Cardiac fibroblast (primary cell): ENCODE measurements at regions not wholly inside any gene's neighbourhood (a gene's known extent, or its start where the extent isn't known, plus 50 kb on each side); places are given as distances from the start of the nearest gene placed in this dataset.

Experiments used
- DNase-seq, 2 donors: peaks; one replicate each; pipeline versions ENCODE4 v3.0.0 to v3.0.0-alpha.2; 2010; ENCODE audit warnings: low read depth in 2 of 2
- H3K4me3 ChIP-seq, 2 donors: replicated peaks in 1 of 2; 1 replicate in 1 of 2; 2 replicates in 1 of 2; pipeline ENCODE4 v1.5.1; 2011; ENCODE audit warnings: low read depth in 2 of 2, low read length in 2 of 2, mild to moderate bottlenecking in 2 of 2, moderate library complexity in 1 of 2
- TF ChIP-seq, protein P1 (sequence below): IDR thresholded peaks from one replicate; pipeline ENCODE4 v1.5.1; 2011; ENCODE audit warnings: low read depth, mild to moderate bottlenecking, low read length, inconsistent platforms

GRCh38 chr1:30539884-30540283 is 183.5 kb downstream of the MATN1 start:
- TF ChIP-seq, protein P1, sequence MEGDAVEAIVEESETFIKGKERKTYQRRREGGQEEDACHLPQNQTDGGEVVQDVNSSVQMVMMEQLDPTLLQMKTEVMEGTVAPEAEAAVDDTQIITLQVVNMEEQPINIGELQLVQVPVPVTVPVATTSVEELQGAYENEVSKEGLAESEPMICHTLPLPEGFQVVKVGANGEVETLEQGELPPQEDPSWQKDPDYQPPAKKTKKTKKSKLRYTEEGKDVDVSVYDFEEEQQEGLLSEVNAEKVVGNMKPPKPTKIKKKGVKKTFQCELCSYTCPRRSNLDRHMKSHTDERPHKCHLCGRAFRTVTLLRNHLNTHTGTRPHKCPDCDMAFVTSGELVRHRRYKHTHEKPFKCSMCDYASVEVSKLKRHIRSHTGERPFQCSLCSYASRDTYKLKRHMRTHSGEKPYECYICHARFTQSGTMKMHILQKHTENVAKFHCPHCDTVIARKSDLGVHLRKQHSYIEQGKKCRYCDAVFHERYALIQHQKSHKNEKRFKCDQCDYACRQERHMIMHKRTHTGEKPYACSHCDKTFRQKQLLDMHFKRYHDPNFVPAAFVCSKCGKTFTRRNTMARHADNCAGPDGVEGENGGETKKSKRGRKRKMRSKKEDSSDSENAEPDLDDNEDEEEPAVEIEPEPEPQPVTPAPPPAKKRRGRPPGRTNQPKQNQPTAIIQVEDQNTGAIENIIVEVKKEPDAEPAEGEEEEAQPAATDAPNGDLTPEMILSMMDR: no peak
- no peak overlapping the region for H3K4me3 ChIP-seq
- DNase-seq: no peak

DNA sequence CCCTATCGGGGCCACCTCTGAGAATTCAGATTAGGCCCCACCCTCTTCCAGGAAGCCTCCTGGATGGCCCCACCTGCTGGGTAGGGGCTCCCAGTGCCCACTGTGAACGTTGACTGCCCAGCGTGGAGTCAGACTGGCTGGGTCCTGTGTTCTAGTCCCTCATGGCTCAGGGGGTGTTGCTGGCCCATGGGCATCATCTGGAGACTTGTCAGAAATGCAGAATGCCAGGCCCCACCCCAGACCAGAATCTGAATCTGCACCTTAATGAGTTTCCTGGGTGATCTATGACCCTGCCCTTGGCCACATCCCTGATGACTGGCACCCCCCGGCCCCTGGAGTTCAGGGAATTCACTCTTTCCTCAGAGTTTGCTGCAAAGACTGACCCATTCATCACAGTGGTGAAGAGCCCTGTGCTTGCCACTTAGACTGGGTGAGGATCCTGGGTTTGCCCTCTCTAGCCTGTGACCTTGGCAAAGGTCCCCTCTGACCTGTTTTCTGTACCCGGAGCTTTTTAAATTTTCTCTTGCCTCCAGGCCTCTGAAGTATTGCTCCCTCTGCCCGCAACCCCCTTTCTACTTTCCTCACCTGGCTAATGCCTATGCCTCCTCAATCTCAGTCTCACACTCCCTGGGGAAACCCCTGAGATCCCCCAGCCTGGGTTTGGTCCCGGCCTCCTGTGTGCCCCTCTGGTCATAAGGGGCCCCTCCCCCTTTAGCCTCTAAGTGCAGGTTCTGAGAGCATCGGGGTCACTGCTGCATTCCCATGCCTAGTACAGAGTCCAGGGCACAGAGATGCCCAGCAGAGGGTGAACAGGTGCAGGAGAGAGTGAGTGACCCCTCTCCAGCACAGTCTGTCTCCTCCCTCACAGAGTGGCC is 184.2 kb downstream of the MATN1 start:
- H3K4me3 ChIP-seq: no peak overlapping the region
- TF ChIP-seq, protein P1: no peak
- no peak for DNase-seq

GRCh38 chr1:30538226-30538992 is 185.0 kb downstream of the MATN1 start:
- TF ChIP-seq, protein P1: no peak
- DNase-seq: no peak
- H3K4me3 ChIP-seq: no peak overlapping the region

DNA sequence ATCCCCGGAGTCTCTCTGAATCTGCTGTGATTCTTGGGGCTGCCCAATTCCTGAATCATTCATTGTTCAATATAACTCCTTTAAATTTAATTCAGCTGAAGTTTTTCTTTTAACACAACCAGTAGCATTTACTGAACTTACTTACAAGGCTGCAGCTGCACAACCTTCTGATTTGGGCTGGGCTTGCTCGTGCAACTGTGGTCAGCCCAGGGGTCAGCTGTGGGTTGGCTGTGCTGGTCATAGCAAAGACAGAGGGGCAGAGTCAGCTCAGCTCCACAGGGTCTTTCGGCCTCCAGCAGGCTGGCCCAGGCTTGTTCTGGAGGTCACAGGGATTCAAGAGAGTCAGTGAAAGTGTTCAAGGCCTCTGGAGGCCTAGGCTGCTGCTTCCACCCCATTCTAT is 186.1 kb downstream of the MATN1 start:
- no peak for DNase-seq
- TF ChIP-seq, protein P1: no peak
- H3K4me3 ChIP-seq: no peak overlapping the region

- no peak overlapping the region for H3K4me3 ChIP-seq
- DNase-seq: no peak
- TF ChIP-seq, protein P1: no peak
Observed at GRCh38 chr1:30536530-30536929, 186.9 kb downstream of the MATN1 start.

DNA sequence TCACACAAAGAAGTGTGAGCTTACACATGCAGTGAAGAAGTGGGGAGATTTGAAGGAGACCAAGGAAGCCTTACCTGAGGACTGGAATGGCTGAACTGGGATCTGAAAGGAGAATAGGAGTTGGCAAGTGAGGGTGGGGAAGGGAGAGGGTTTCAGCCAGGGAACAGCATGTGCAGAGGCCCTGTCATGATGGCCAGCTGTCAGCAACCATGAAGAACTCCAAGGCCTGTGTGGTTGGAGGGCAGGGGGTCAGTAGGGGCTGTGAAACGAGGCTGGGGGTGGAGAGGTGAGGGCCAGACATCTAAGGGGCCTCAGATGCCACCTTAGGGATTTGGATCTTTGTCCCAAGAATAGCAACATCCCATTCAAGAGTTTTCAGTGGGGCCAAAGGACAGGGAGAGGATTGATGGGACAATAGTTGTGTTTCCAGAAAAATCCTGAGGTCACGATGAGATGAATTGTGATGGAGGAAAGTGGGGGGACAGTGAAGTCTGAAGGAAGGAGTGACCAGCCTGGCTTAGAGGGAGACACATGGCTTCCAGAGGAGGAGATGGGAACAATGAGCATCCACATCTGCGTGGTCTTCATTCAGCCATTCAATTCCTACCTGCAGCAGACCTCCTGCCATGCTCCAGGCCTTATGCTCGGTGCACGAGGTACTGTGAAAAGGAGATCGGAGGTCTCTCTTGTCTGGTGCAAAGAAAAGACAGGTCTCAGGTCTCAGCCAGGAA is 187.6 kb downstream of the MATN1 start:
- DNase-seq: no peak
- no peak overlapping the region for H3K4me3 ChIP-seq
- TF ChIP-seq, protein P1: no peak
